ENCODE measurements at regions not wholly inside any gene's neighbourhood (a gene's known extent, or its start where the extent isn't known, plus 50 kb on each side); places are given as distances from the start of the nearest gene placed in this dataset.

DNA sequence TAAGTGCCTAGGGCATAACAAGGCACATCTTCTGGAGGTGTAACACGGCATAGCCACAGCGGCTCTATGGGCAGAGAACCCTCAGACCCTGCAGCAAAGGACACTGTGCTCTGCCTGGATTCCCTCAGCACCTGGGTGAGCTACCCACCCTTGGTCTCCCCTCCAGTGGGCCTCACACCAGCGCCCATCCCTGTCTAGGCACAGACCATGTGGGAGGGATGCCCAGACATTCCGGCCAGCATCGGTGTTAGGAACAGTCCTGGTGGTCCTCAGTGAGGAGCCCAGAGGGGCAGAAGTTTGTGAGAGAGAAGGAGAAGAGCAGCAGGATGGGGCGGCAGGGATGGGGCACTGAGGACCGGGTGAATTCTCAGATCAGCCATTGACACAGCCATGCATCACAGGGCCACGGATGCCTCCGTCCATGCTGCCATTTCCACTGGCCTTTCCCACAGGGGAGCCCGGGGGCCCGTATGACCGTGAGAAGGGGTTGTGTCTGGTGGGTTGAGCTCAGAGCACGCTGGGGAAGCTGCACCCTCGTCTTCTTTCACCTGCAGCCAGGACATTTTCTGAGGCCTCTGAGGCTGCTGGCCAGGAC is 282.7 kb upstream of the SFSWAP start:
- TF ChIP-seq POLR2A (IDR thresholded peaks at IDR 0.05): no peak
- TF ChIP-seq, protein P1, sequence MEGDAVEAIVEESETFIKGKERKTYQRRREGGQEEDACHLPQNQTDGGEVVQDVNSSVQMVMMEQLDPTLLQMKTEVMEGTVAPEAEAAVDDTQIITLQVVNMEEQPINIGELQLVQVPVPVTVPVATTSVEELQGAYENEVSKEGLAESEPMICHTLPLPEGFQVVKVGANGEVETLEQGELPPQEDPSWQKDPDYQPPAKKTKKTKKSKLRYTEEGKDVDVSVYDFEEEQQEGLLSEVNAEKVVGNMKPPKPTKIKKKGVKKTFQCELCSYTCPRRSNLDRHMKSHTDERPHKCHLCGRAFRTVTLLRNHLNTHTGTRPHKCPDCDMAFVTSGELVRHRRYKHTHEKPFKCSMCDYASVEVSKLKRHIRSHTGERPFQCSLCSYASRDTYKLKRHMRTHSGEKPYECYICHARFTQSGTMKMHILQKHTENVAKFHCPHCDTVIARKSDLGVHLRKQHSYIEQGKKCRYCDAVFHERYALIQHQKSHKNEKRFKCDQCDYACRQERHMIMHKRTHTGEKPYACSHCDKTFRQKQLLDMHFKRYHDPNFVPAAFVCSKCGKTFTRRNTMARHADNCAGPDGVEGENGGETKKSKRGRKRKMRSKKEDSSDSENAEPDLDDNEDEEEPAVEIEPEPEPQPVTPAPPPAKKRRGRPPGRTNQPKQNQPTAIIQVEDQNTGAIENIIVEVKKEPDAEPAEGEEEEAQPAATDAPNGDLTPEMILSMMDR (IDR thresholded peaks at IDR 0.05): no peak

All from lower leg skin (tissue), 3 donors.